NCI-H510A treated with DMSO at 0.1 percent for 48 hours (cell line): ENCODE measurements at regions not wholly inside any gene's neighbourhood (a gene's known extent, or its start where the extent isn't known, plus 50 kb on each side); places are given as distances from the start of the nearest gene placed in this dataset.
"Not testable (repeated sequence)": the region's sequence is repeated elsewhere in the genome, so short reads cannot be mapped to it uniquely, and the experiment has no call there.

Source experiments
- DNase-seq: peaks from one replicate; lab custom pipeline; 2025; lab: John Stamatoyannopoulos, UW

- no peak for DNase-seq
Measured at GRCh38 chr7:136530831-136531230, 337.6 kb upstream of the CHRM2 start.

GRCh38 chr7:136528329-136528728 is 340.1 kb upstream of the CHRM2 start:
- no peak for DNase-seq

GRCh38 chr7:136527554-136527953 is 340.9 kb upstream of the CHRM2 start:
- no peak for DNase-seq

- no peak for DNase-seq
Measured at GRCh38 chr7:136526408-136527105, 341.9 kb upstream of the CHRM2 start.

GRCh38 chr7:136523571-136523970 is 344.9 kb upstream of the CHRM2 start:
- DNase-seq = no peak

- DNase-seq = no peak
Measured at GRCh38 chr7:136517971-136518370, 350.5 kb upstream of the CHRM2 start.

- no peak for DNase-seq
Measured at GRCh38 chr7:136514776-136515175, 353.7 kb upstream of the CHRM2 start.

GRCh38 chr7:136513744-136514143 is 354.7 kb upstream of the CHRM2 start:
- no peak for DNase-seq

GRCh38 chr7:136509466-136509865 is 359.0 kb upstream of the CHRM2 start:
- DNase-seq = no peak

GRCh38 chr7:136502162-136502561 is 366.3 kb upstream of the CHRM2 start:
- no peak for DNase-seq

- DNase-seq = no peak
Measured at GRCh38 chr7:136501151-136501550, 367.3 kb upstream of the CHRM2 start.

- DNase-seq = no peak
Measured at GRCh38 chr7:136496551-136496950, 371.9 kb upstream of the CHRM2 start.

GRCh38 chr7:136495081-136495480 is 373.4 kb upstream of the CHRM2 start:
- DNase-seq = no peak

GRCh38 chr7:136492366-136492765 is 376.1 kb upstream of the CHRM2 start:
- no peak for DNase-seq

GRCh38 chr7:136489808-136490207 is 378.6 kb upstream of the CHRM2 start:
- no peak for DNase-seq

- DNase-seq = no peak
Measured at GRCh38 chr7:136480901-136481300, 387.6 kb upstream of the CHRM2 start.

GRCh38 chr7:136479922-136480321 is 388.5 kb upstream of the CHRM2 start:
- no peak for DNase-seq

- DNase-seq = no peak
Measured at GRCh38 chr7:136470179-136470578, 398.3 kb upstream of the CHRM2 start.

GRCh38 chr7:136452949-136453348 is 415.5 kb upstream of the CHRM2 start:
- DNase-seq = no peak

- no peak for DNase-seq
Measured at GRCh38 chr7:136446751-136447150, 421.7 kb upstream of the CHRM2 start.

- DNase-seq = no peak
Measured at GRCh38 chr7:136441835-136442234, 426.6 kb upstream of the CHRM2 start.

- not testable (repeated sequence) for DNase-seq
Measured at GRCh38 chr7:136431736-136432135, 436.7 kb upstream of the CHRM2 start.

- no peak for DNase-seq
Measured at GRCh38 chr7:136424058-136424457, 444.4 kb upstream of the CHRM2 start.

- not testable (repeated sequence) for DNase-seq
Measured at GRCh38 chr7:136419740-136420139, 442.6 kb upstream of the MTPN start.
